ENCODE measurements at regions not wholly inside any gene's neighbourhood (a gene's known extent, or its start where the extent isn't known, plus 50 kb on each side); places are given as distances from the start of the nearest gene placed in this dataset.

- TF ChIP-seq EZH2phosphoT487 (IDR thresholded peaks at IDR 0.05; ENCODE audit: borderline replicate concordance, low read length): no peak
- TF ChIP-seq, protein P1, sequence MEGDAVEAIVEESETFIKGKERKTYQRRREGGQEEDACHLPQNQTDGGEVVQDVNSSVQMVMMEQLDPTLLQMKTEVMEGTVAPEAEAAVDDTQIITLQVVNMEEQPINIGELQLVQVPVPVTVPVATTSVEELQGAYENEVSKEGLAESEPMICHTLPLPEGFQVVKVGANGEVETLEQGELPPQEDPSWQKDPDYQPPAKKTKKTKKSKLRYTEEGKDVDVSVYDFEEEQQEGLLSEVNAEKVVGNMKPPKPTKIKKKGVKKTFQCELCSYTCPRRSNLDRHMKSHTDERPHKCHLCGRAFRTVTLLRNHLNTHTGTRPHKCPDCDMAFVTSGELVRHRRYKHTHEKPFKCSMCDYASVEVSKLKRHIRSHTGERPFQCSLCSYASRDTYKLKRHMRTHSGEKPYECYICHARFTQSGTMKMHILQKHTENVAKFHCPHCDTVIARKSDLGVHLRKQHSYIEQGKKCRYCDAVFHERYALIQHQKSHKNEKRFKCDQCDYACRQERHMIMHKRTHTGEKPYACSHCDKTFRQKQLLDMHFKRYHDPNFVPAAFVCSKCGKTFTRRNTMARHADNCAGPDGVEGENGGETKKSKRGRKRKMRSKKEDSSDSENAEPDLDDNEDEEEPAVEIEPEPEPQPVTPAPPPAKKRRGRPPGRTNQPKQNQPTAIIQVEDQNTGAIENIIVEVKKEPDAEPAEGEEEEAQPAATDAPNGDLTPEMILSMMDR (conservative IDR thresholded peaks at IDR 0.05; ENCODE audit: low read depth, low read length): no peak
Observed at GRCh38 chr13:91058066-91058465, 289.4 kb upstream of the MIR17HG start.
